Stomach (tissue), 4 donors: ENCODE measurements at regions not wholly inside any gene's neighbourhood (a gene's known extent, or its start where the extent isn't known, plus 50 kb on each side); places are given as distances from the start of the nearest gene placed in this dataset.

Experiments used
- POLR2A ChIP-seq, 4 donors: fragments of 450-650 bp; IDR thresholded peaks; one replicate each; pipeline ENCODE4 v1.6.1; 2016; ENCODE audit warnings: antibody characterized with exemption in 4 of 4, control low read depth in 2 of 4, mild to moderate bottlenecking in 1 of 4, moderate library complexity in 1 of 4
- POLR2AphosphoS5 ChIP-seq, 3 donors: sonication (generic); formaldehyde crosslinking; IDR thresholded peaks; one replicate each; pipeline ENCODE4 v1.6.1; 2016; ENCODE audit warnings: antibody characterized with exemption in 3 of 3
- TF ChIP-seq, protein P1 (sequence below), 7 experiments: fragments of 450-650 bp in 4 of 7; fragments of 200-600 bp in 3 of 7; sonication (generic) in 3 of 7; IDR thresholded peaks; one replicate each; pipeline ENCODE4 v1.5.1; 2016 to 2019; ENCODE audit warnings: antibody characterized with exemption in 7 of 7, control low read depth in 2 of 7, mild to moderate bottlenecking in 1 of 7

DNA sequence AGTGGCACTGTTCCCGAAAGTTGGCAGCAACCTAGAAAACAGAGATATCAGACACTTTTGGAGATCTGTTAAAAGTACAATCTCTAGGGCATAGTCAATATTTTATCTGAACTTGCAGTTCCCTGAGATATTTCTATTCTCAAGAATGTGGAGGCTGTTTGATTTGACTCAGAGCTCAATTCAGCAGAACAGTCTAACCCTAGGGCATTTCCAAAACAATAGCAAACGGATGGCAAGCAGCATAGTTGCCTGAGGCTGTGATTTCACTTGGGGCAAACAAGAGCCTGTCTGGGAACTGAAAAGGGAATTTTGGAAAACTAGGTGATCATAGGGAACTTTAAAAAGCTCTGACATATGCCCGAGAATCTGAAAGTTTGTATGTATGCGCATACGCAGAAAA lies 772.8 kb upstream of the LRRTM1 start:
- TF ChIP-seq, protein P1, sequence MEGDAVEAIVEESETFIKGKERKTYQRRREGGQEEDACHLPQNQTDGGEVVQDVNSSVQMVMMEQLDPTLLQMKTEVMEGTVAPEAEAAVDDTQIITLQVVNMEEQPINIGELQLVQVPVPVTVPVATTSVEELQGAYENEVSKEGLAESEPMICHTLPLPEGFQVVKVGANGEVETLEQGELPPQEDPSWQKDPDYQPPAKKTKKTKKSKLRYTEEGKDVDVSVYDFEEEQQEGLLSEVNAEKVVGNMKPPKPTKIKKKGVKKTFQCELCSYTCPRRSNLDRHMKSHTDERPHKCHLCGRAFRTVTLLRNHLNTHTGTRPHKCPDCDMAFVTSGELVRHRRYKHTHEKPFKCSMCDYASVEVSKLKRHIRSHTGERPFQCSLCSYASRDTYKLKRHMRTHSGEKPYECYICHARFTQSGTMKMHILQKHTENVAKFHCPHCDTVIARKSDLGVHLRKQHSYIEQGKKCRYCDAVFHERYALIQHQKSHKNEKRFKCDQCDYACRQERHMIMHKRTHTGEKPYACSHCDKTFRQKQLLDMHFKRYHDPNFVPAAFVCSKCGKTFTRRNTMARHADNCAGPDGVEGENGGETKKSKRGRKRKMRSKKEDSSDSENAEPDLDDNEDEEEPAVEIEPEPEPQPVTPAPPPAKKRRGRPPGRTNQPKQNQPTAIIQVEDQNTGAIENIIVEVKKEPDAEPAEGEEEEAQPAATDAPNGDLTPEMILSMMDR (IDR thresholded peaks at IDR 0.05) = no peak
- TF ChIP-seq POLR2AphosphoS5 (IDR thresholded peaks at IDR 0.05) (no peak), POLR2A (IDR thresholded peaks at IDR 0.05) (no peak)
